ENCODE measurements at regions not wholly inside any gene's neighbourhood (a gene's known extent, or its start where the extent isn't known, plus 50 kb on each side); places are given as distances from the start of the nearest gene placed in this dataset.

GRCh38 chr10:113967126-113967525 lies 76.5 kb upstream of the ADRB1 start:
- H3K79me2 ChIP-seq (ENCODE audit: insufficient read depth, low read length) = no peaks in the 10 kb centered on the region
- TF ChIP-seq EZH2 (IDR thresholded peaks at IDR 0.05; ENCODE audit: insufficient read depth, low read length) (no peak), CTCF (IDR thresholded peaks at IDR 0.05; ENCODE audit: insufficient read depth, low read depth, low read length) (no peak)
- no peak for DNase-seq (ENCODE audit: low read depth)
- no peaks in the 10 kb centered on the region for H3K27me3 ChIP-seq (ENCODE audit: insufficient read depth, low read length)
- no peak overlapping the region for H3K4me2 ChIP-seq (ENCODE audit: low read length)
- no peaks in the 10 kb centered on the region for H3K4me1 ChIP-seq (ENCODE audit: insufficient read depth, low read length)
- no peaks in the 10 kb centered on the region for H3K4me1 Mint-ChIP-seq (ENCODE audit: low read depth, unreplicated experiment)
- H3K4me3 ChIP-seq (ENCODE audit: insufficient read depth, low read depth, low read length) = no peak overlapping the region
- no peaks in the 10 kb centered on the region for H4K20me1 ChIP-seq (ENCODE audit: insufficient read depth, low read length)
- peaks cover 5% of the 10 kb centered on the region for H3K27me3 Mint-ChIP-seq (ENCODE audit: low read depth, unreplicated experiment)
- no peaks in the 10 kb centered on the region for H3K9me3 ChIP-seq (ENCODE audit: insufficient read depth, low read depth, low read length)
- FAIRE-seq = no peak
- H3K36me3 ChIP-seq (ENCODE audit: insufficient read depth, low read length) = no peaks in the 10 kb centered on the region
- H3K9me3 Mint-ChIP-seq (ENCODE audit: unreplicated experiment) = peaks cover 7% of the 10 kb centered on the region
- H3K4me3 Mint-ChIP-seq (ENCODE audit: unreplicated experiment) = no peak overlapping the region
- no peak overlapping the region for H3K27ac ChIP-seq (ENCODE audit: low read depth, low read length)
- H3K27ac Mint-ChIP-seq (ENCODE audit: unreplicated experiment) = no peak overlapping the region
- no peak overlapping the region for H3K9ac ChIP-seq (ENCODE audit: low read length)
- no peak overlapping the region for H2AFZ ChIP-seq (ENCODE audit: low read depth, low read length)
- no peaks in the 10 kb centered on the region for H3K36me3 Mint-ChIP-seq (ENCODE audit: low read depth, unreplicated experiment)

- Mint-ChIP-seq H3K27ac (ENCODE audit: unreplicated experiment) (no peak overlapping the region), H3K4me1 (ENCODE audit: low read depth, unreplicated experiment) (no peaks in the 10 kb centered on the region), H3K4me3 (ENCODE audit: unreplicated experiment) (no peak overlapping the region), H3K9me3 (ENCODE audit: unreplicated experiment) (peaks cover 14% of the 10 kb centered on the region), H3K27me3 (ENCODE audit: low read depth, unreplicated experiment) (peaks cover 16% of the 10 kb centered on the region), H3K36me3 (ENCODE audit: low read depth, unreplicated experiment) (no peaks in the 10 kb centered on the region)
- H3K27me3 ChIP-seq (ENCODE audit: insufficient read depth, low read length) = peaks cover 9% of the 10 kb centered on the region
- H3K79me2 ChIP-seq (ENCODE audit: insufficient read depth, low read length) = no peaks in the 10 kb centered on the region
- no peak for TF ChIP-seq EZH2 (IDR thresholded peaks at IDR 0.05; ENCODE audit: insufficient read depth, low read length)
- H3K27ac ChIP-seq (ENCODE audit: low read depth, low read length) = no peak overlapping the region
- H3K36me3 ChIP-seq (ENCODE audit: insufficient read depth, low read length) = no peaks in the 10 kb centered on the region
- no peak overlapping the region for H3K9ac ChIP-seq (ENCODE audit: low read length)
- no peak for FAIRE-seq
- no peaks in the 10 kb centered on the region for H4K20me1 ChIP-seq (ENCODE audit: insufficient read depth, low read length)
- no peak overlapping the region for H3K4me3 ChIP-seq (ENCODE audit: insufficient read depth, low read depth, low read length)
- H2AFZ ChIP-seq (ENCODE audit: low read depth, low read length) = no peak overlapping the region
- H3K9me3 ChIP-seq (ENCODE audit: insufficient read depth, low read depth, low read length) = no peaks in the 10 kb centered on the region
- DNase-seq (ENCODE audit: low read depth) = no peak
- no peaks in the 10 kb centered on the region for H3K4me1 ChIP-seq (ENCODE audit: insufficient read depth, low read length)
- H3K4me2 ChIP-seq (ENCODE audit: low read length) = no peak overlapping the region
Observed at GRCh38 chr10:113970641-113971040, 73.0 kb upstream of the ADRB1 start.

- peaks cover 11% of the 10 kb centered on the region for H3K27me3 ChIP-seq (ENCODE audit: insufficient read depth, low read length)
- no peak overlapping the region for H3K9ac ChIP-seq (ENCODE audit: low read length)
- no peaks in the 10 kb centered on the region for H3K4me1 Mint-ChIP-seq (ENCODE audit: low read depth, unreplicated experiment)
- no peak overlapping the region for H3K27ac ChIP-seq (ENCODE audit: low read depth, low read length)
- DNase-seq (ENCODE audit: low read depth) = no peak
- no peaks in the 10 kb centered on the region for H3K36me3 ChIP-seq (ENCODE audit: insufficient read depth, low read length)
- peaks cover 24% of the 10 kb centered on the region for H3K27me3 Mint-ChIP-seq (ENCODE audit: low read depth, unreplicated experiment)
- TF ChIP-seq CTCF (IDR thresholded peaks at IDR 0.05; ENCODE audit: insufficient read depth, low read depth, low read length) (no peak), EZH2 (IDR thresholded peaks at IDR 0.05; ENCODE audit: insufficient read depth, low read length) (no peak)
- peaks cover 17% of the 10 kb centered on the region for H3K9me3 Mint-ChIP-seq (ENCODE audit: unreplicated experiment)
- no peaks in the 10 kb centered on the region for H3K9me3 ChIP-seq (ENCODE audit: insufficient read depth, low read depth, low read length)
- FAIRE-seq = no peak
- no peak overlapping the region for H3K4me2 ChIP-seq (ENCODE audit: low read length)
- no peak overlapping the region for H2AFZ ChIP-seq (ENCODE audit: low read depth, low read length)
- H3K4me3 Mint-ChIP-seq (ENCODE audit: unreplicated experiment) = no peak overlapping the region
- no peaks in the 10 kb centered on the region for H4K20me1 ChIP-seq (ENCODE audit: insufficient read depth, low read length)
- H3K4me1 ChIP-seq (ENCODE audit: insufficient read depth, low read length) = no peaks in the 10 kb centered on the region
- H3K27ac Mint-ChIP-seq (ENCODE audit: unreplicated experiment) = no peak overlapping the region
- H3K4me3 ChIP-seq (ENCODE audit: insufficient read depth, low read depth, low read length) = no peak overlapping the region
- no peaks in the 10 kb centered on the region for H3K79me2 ChIP-seq (ENCODE audit: insufficient read depth, low read length)
- no peaks in the 10 kb centered on the region for H3K36me3 Mint-ChIP-seq (ENCODE audit: low read depth, unreplicated experiment)
Observed at GRCh38 chr10:113971349-113971973, 72.2 kb upstream of the ADRB1 start.

All from astrocyte (in vitro differentiated cells and primary cell).